ENCODE measurements at regions not wholly inside any gene's neighbourhood (a gene's known extent, or its start where the extent isn't known, plus 50 kb on each side); places are given as distances from the start of the nearest gene placed in this dataset.

GRCh38 chr3:18499301-18499700 is 74.2 kb upstream of the SATB1 start:
- Histone ChIP-seq H3K4me1 (no peaks in the 10 kb centered on the region), H3K4me3 (no peak overlapping the region), H3K36me3 (no peaks in the 10 kb centered on the region), H3K27ac (no peak overlapping the region), H3K9me3 (no peaks in the 10 kb centered on the region), H3K27me3 (no peaks in the 10 kb centered on the region)
- TF ChIP-seq POLR2AphosphoS5 (IDR thresholded peaks at IDR 0.05; ENCODE audit: insufficient read depth in 1 of 2, low read depth in 1 of 2) (no peak), CTCF (IDR thresholded peaks at IDR 0.05) (no peak), POLR2A (IDR thresholded peaks at IDR 0.05) (no peak)
- no peak for DNase-seq (ENCODE audit: extremely low spot score in 2 of 2)
- intact Hi-C loops (cut with DNase I), result no loop called here

DNA sequence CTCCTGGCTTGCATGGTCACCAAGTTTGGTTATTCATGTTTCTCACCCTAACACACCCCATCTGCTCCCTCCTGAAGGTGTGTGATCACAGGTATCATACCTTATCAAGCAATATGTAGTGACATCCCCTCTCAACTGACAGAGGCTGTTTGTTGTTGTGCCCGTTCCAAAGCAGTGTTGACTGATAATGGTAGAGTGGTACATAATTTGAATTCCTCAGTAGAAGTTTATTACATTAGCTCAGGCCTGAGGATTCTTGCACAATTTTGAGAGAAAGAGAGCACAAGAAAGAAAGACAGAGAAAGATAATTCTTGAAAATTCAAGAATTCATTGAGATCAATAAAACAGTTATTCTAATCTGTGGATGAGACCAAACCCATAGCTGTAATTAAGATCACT is 69.1 kb upstream of the SATB1 start:
- Histone ChIP-seq H3K9me3 (no peaks in the 10 kb centered on the region), H3K4me1 (no peaks in the 10 kb centered on the region), H3K27ac (no peak overlapping the region), H3K36me3 (no peaks in the 10 kb centered on the region), H3K27me3 (no peaks in the 10 kb centered on the region), H3K4me3 (no peak overlapping the region)
- intact Hi-C loops (cut with DNase I), result no loop called here
- TF ChIP-seq POLR2AphosphoS5 (IDR thresholded peaks at IDR 0.05; ENCODE audit: insufficient read depth in 1 of 2, low read depth in 1 of 2) (no peak), CTCF (IDR thresholded peaks at IDR 0.05) (no peak), POLR2A (IDR thresholded peaks at IDR 0.05) (no peak)
- DNase-seq (ENCODE audit: extremely low spot score in 2 of 2), result no peak

GRCh38 chr3:18489939-18490338 is 64.8 kb upstream of the SATB1 start:
- Histone ChIP-seq H3K9me3 (no peaks in the 10 kb centered on the region), H3K27ac (no peak overlapping the region), H3K4me3 (no peak overlapping the region), H3K4me1 (no peaks in the 10 kb centered on the region), H3K27me3 (no peaks in the 10 kb centered on the region), H3K36me3 (no peaks in the 10 kb centered on the region)
- no peak for DNase-seq (ENCODE audit: extremely low spot score in 2 of 2)
- TF ChIP-seq POLR2A (IDR thresholded peaks at IDR 0.05), result no peak
- TF ChIP-seq CTCF (IDR thresholded peaks at IDR 0.05), result no peak
- TF ChIP-seq POLR2AphosphoS5 (IDR thresholded peaks at IDR 0.05; ENCODE audit: insufficient read depth in 1 of 2, low read depth in 1 of 2), result no peak
- intact Hi-C loops (cut with DNase I), result no loop called here

- Histone ChIP-seq H3K9me3 (no peaks in the 10 kb centered on the region), H3K27ac (no peak overlapping the region), H3K36me3 (no peaks in the 10 kb centered on the region), H3K4me1 (no peaks in the 10 kb centered on the region), H3K4me3 (no peak overlapping the region), H3K27me3 (no peaks in the 10 kb centered on the region)
- intact Hi-C loops (cut with DNase I), result no loop called here
- DNase-seq (ENCODE audit: extremely low spot score in 2 of 2), result no peak
- TF ChIP-seq CTCF (IDR thresholded peaks at IDR 0.05), result no peak
- no peak for TF ChIP-seq POLR2A (IDR thresholded peaks at IDR 0.05)
- TF ChIP-seq POLR2AphosphoS5 (IDR thresholded peaks at IDR 0.05; ENCODE audit: insufficient read depth in 1 of 2, low read depth in 1 of 2), result no peak
Measured at GRCh38 chr3:18483226-18483625, 58.1 kb upstream of the SATB1 start.

- intact Hi-C loops (cut with DNase I), result no loop called here
Measured at GRCh38 chr3:18481946-18482548, 56.9 kb upstream of the SATB1 start.

More at GRCh38 chr3:18481946-18482548, 56.9 kb upstream of the SATB1 start:
- Histone ChIP-seq H3K36me3 (no peaks in the 10 kb centered on the region), H3K9me3 (no peaks in the 10 kb centered on the region), H3K4me1 (no peaks in the 10 kb centered on the region), H3K4me3 (no peak overlapping the region), H3K27ac (no peak overlapping the region), H3K27me3 (no peaks in the 10 kb centered on the region)
- TF ChIP-seq POLR2AphosphoS5 (IDR thresholded peaks at IDR 0.05; ENCODE audit: insufficient read depth in 1 of 2, low read depth in 1 of 2) (no peak), POLR2A (IDR thresholded peaks at IDR 0.05) (no peak), CTCF (IDR thresholded peaks at IDR 0.05) (no peak)
- no peak for DNase-seq (ENCODE audit: extremely low spot score in 2 of 2)

Measured in vagina (tissue), 2 donors.